Panc1 (cell line): ENCODE measurements at regions not wholly inside any gene's neighbourhood (a gene's known extent, or its start where the extent isn't known, plus 50 kb on each side); places are given as distances from the start of the nearest gene placed in this dataset.

Experiments
- ATAC-seq: fragments of 200-7000 bp; cut with Tn5 transposase; 2 replicates; pipeline ENCODE4 v1.9.1; 2020; ENCODE audit warnings: mild to moderate bottlenecking, moderate library complexity
- BruUV-seq: library from RNA; stranded (reverse); fragments of 400-500 nt; replicated peaks from 2 replicates; lab custom pipeline; 2021; lab: Mats Ljungman, UMichigan
- CTCF ChIA-PET: fragments of 300-600 bp; sonication (Branson Sonifier 250); formaldehyde crosslinking; loops from one replicate; lab custom pipeline; 2022; ENCODE audit warnings: antibody characterized with exemption; lab: Charles Lee
- POLR2A ChIA-PET: fragments of 300-600 bp; sonication (Branson Sonifier 250); formaldehyde crosslinking; loops from one replicate; lab custom pipeline; 2022; ENCODE audit warnings: antibody characterized with exemption; lab: Charles Lee
- DNase-seq: peaks from one replicate; pipeline ENCODE4 v3.0.0-alpha.2; 2010; ENCODE audit warnings: low read depth, low spot score
- H3K27ac ChIP-seq: 2 replicates; pipeline ENCODE4 v1.5.1; 2011; ENCODE audit warnings: mild to moderate bottlenecking, low read length, inconsistent platforms
- H3K27me3 ChIP-seq: fragments of 200-500 bp; sonication (Bioruptor generic); 2 replicates; pipeline ENCODE4 v1.6.0; 2014; ENCODE audit warnings: low read length, inconsistent platforms; ENCODE audit not compliant: control insufficient read depth, insufficient read depth
- H3K36me3 ChIP-seq: fragments of 200-500 bp; sonication (Bioruptor generic); 2 replicates; pipeline ENCODE4 v1.5.1; 2014; ENCODE audit warnings: inconsistent platforms, mild to moderate bottlenecking, low read length, moderate library complexity; ENCODE audit not compliant: control insufficient read depth, insufficient read depth
- H3K4me1 ChIP-seq: 2 replicates; pipeline ENCODE4 v1.5.1; 2011; ENCODE audit warnings: inconsistent platforms, mild to moderate bottlenecking, low read length, moderate library complexity; ENCODE audit not compliant: control insufficient read depth, insufficient read depth
- H3K4me3 ChIP-seq, 2 experiments: 2 replicates each; pipeline ENCODE4 v1.5.1; 2011 to 2012; ENCODE audit warnings: low read depth in 2 of 2, low read length in 2 of 2, mild to moderate bottlenecking in 2 of 2, inconsistent platforms in 1 of 2, moderate library complexity in 1 of 2
- H3K9me3 ChIP-seq: fragments of 200-500 bp; sonication (Bioruptor generic); 2 replicates; pipeline ENCODE4 v1.5.1; 2014; ENCODE audit warnings: low read depth, mild to moderate bottlenecking, inconsistent platforms, low read length, moderate library complexity; ENCODE audit not compliant: control insufficient read depth, insufficient read depth
- CTCF ChIP-seq: fragments of 450-650 bp; IDR thresholded peaks from 2 replicates; pipeline ENCODE4 v1.5.1; 2017; ENCODE audit warnings: mild to moderate bottlenecking
- POLR2AphosphoS5 ChIP-seq: IDR thresholded peaks from 2 replicates; pipeline ENCODE4 v1.6.1; 2012; ENCODE audit warnings: mild to moderate bottlenecking, low read depth, low read length, moderate library complexity
- REST ChIP-seq, 2 experiments: IDR thresholded peaks; 2 replicates each; pipeline ENCODE4 v1.6.1; 2011 to 2012; ENCODE audit warnings: low read depth in 2 of 2, control low read depth in 1 of 2, low read length in 1 of 2, mild to moderate bottlenecking in 1 of 2, moderate library complexity in 1 of 2; ENCODE audit not compliant: insufficient read depth in 1 of 2
- SIN3A ChIP-seq: IDR thresholded peaks from 2 replicates; pipeline ENCODE4 v1.6.1; 2012; ENCODE audit warnings: low read depth, mild to moderate bottlenecking, low read length, moderate library complexity, borderline replicate concordance; ENCODE audit not compliant: insufficient read depth
- TCF7L2 ChIP-seq: IDR thresholded peaks from 2 replicates; pipeline ENCODE4 v1.6.1; 2011; ENCODE audit warnings: mild to moderate bottlenecking, low read depth, low read length, inconsistent platforms
- in situ Hi-C: cut with HindIII; loops from 2 replicates; pipeline ENCODE4 v1.10.0; 2016; ENCODE audit warnings: low sequenced_read_pairs, low pct_unique_long_range_greater_than_20kb
- intact Hi-C: fragments of 100-400 bp; cut with micrococcal nuclease; formaldehyde crosslinking; loops from one replicate; pipeline ENCODE4 v1.10.0; 2022; ENCODE audit not compliant: unreplicated experiment

- no peaks in the 10 kb centered on the region for H3K9me3 ChIP-seq
- no peaks in the 10 kb centered on the region for H3K36me3 ChIP-seq
- in situ Hi-C loops (no loop called here), intact Hi-C loops (no loop called here)
- TF ChIP-seq CTCF (no peak), TCF7L2 (no peak), POLR2AphosphoS5 (no peak), REST (IDR thresholded peaks at IDR 0.05; ENCODE audit: insufficient read depth in 1 of 2, low read depth in 2 of 2, low read length in 1 of 2) (no peak), SIN3A (no peak)
- POLR2A ChIA-PET = no interaction called here
- BruUV-seq = no TSS peak
- H3K4me1 ChIP-seq = no peaks in the 10 kb centered on the region
- H3K27me3 ChIP-seq = no peaks in the 10 kb centered on the region
- ATAC-seq = no peak
- CTCF ChIA-PET = no interaction called here
- H3K4me3 ChIP-seq = no peak overlapping the region
- no peak overlapping the region for H3K27ac ChIP-seq
- DNase-seq = no peak
Measured at GRCh38 chr13:81987159-81987558, 1646.2 kb upstream of the SPRY2 start.

GRCh38 chr13:81986308-81986707 is 1645.4 kb upstream of the SPRY2 start:
- H3K27me3 ChIP-seq = no peaks in the 10 kb centered on the region
- no peak overlapping the region for H3K4me3 ChIP-seq
- ATAC-seq = no peak
- BruUV-seq = no TSS peak
- H3K27ac ChIP-seq = no peak overlapping the region
- DNase-seq = no peak
- H3K9me3 ChIP-seq = no peaks in the 10 kb centered on the region
- no peaks in the 10 kb centered on the region for H3K4me1 ChIP-seq
- TF ChIP-seq SIN3A (no peak), REST (IDR thresholded peaks at IDR 0.05; ENCODE audit: insufficient read depth in 1 of 2, low read depth in 2 of 2, low read length in 1 of 2) (no peak), TCF7L2 (no peak), POLR2AphosphoS5 (no peak)
- CTCF ChIA-PET = no interaction called here
- POLR2A ChIA-PET = no interaction called here
- intact Hi-C loops = no loop called here
- no peaks in the 10 kb centered on the region for H3K36me3 ChIP-seq
- in situ Hi-C loops = no loop called here
